ENCODE measurements at regions not wholly inside any gene's neighbourhood (a gene's known extent, or its start where the extent isn't known, plus 50 kb on each side); places are given as distances from the start of the nearest gene placed in this dataset.
A peak's percentile ranks its signal among the peaks of the same experiment; 100 is the strongest.

DNA sequence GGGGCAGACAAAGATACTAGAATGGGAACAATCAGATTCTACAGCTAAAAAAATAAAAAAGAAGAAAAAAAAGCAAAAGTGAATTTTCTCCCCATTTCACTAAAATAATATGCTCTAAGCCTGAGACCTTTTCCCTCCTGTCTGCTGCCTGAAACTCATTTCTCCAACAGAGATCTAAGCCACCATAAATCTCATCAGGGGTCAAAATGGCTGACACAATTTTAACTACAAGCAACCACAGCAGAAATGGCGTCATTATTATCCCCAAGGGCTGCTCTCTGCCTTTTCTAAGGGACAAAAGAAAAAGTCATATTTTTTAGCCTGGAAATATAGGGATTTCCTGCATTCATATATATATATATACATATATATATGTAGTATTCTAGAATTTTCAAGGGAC, 183.7 kb upstream of the CAMK1G start:
- H3K4me1 ChIP-seq (ENCODE audit: control insufficient read depth, insufficient read depth, low read length) = peaks cover 3% of the 10 kb centered on the region

GRCh38 chr1:209400351-209401220, 182.9 kb upstream of the CAMK1G start:
- Histone ChIP-seq H3K27me3 (ENCODE audit: control insufficient read depth, insufficient read depth, low read length) (no peaks in the 10 kb centered on the region), H3K36me3 (ENCODE audit: control insufficient read depth, insufficient read depth, low read length) (no peaks in the 10 kb centered on the region), H3K27ac (ENCODE audit: low read depth, low read length) (no peak overlapping the region), H3K4me3 (ENCODE audit: low read depth, low read length) (no peak overlapping the region), H3K4me1 (ENCODE audit: control insufficient read depth, insufficient read depth, low read length) (peaks cover 3% of the 10 kb centered on the region), H3K9me3 (ENCODE audit: control insufficient read depth, insufficient read depth, low read length) (no peaks in the 10 kb centered on the region)
- 87% methylated on average over 5 of the region's 7 CpGs for WGBS (ENCODE audit: insufficient coverage)
- no peak for DNase-seq (ENCODE audit: low read depth in 4 of 6, low spot score in 6 of 6)

More for the DNA sequence above, 183.7 kb upstream of the CAMK1G start:
- Histone ChIP-seq H3K27me3 (ENCODE audit: control insufficient read depth, insufficient read depth, low read length) (no peaks in the 10 kb centered on the region), H3K9me3 (ENCODE audit: control insufficient read depth, insufficient read depth, low read length) (no peaks in the 10 kb centered on the region), H3K27ac (ENCODE audit: low read depth, low read length) (no peak overlapping the region), H3K4me3 (ENCODE audit: low read depth, low read length) (no peak overlapping the region), H3K36me3 (ENCODE audit: control insufficient read depth, insufficient read depth, low read length) (no peaks in the 10 kb centered on the region)
- WGBS (ENCODE audit: insufficient coverage) = no CpG with 5 or more reads among the region's 1 CpG
- peak in 1 of 6 donors; percentile 35 for DNase-seq (ENCODE audit: low read depth in 4 of 6, low spot score in 6 of 6)

DNA sequence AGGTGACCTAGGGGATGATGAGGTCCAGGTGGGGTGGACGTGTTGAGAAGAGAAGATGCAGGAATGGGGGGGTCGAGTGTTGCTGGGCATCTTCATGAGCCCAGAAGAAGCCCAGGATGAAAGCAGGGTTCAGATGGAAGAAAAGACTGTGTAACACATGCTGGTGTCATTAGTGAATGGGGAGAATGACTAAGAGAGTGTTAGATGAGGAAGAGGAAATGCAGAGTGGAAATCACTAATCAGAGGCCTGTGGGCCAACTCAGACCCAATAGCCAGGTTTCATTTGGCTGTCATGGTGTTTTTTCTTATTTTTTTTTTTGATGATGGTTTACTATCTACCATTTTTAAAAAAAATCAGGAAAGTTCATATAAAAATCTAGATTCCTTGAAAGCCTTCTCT, 180.8 kb upstream of the CAMK1G start:
- 84% methylated on average over 2 of the region's 2 CpGs for WGBS (ENCODE audit: insufficient coverage)
- H3K9me3 ChIP-seq (ENCODE audit: control insufficient read depth, insufficient read depth, low read length) = no peaks in the 10 kb centered on the region
- H3K4me1 ChIP-seq (ENCODE audit: control insufficient read depth, insufficient read depth, low read length) = peaks cover 3% of the 10 kb centered on the region
- no peaks in the 10 kb centered on the region for H3K27me3 ChIP-seq (ENCODE audit: control insufficient read depth, insufficient read depth, low read length)
- no peaks in the 10 kb centered on the region for H3K36me3 ChIP-seq (ENCODE audit: control insufficient read depth, insufficient read depth, low read length)
- no peak for DNase-seq (ENCODE audit: low read depth in 4 of 6, low spot score in 6 of 6)
- no peak overlapping the region for H3K27ac ChIP-seq (ENCODE audit: low read depth, low read length)
- H3K4me3 ChIP-seq (ENCODE audit: low read depth, low read length) = no peak overlapping the region

GRCh38 chr1:209403921-209404320, 179.6 kb upstream of the CAMK1G start:
- WGBS (ENCODE audit: insufficient coverage) = 97% methylated on average over 3 of the region's 7 CpGs
- Histone ChIP-seq H3K9me3 (ENCODE audit: control insufficient read depth, insufficient read depth, low read length) (no peaks in the 10 kb centered on the region), H3K4me1 (ENCODE audit: control insufficient read depth, insufficient read depth, low read length) (no peaks in the 10 kb centered on the region), H3K27me3 (ENCODE audit: control insufficient read depth, insufficient read depth, low read length) (no peaks in the 10 kb centered on the region), H3K27ac (ENCODE audit: low read depth, low read length) (no peak overlapping the region), H3K4me3 (ENCODE audit: low read depth, low read length) (no peak overlapping the region), H3K36me3 (ENCODE audit: control insufficient read depth, insufficient read depth, low read length) (no peaks in the 10 kb centered on the region)
- DNase-seq (ENCODE audit: low read depth in 4 of 6, low spot score in 6 of 6) = no peak

DNA sequence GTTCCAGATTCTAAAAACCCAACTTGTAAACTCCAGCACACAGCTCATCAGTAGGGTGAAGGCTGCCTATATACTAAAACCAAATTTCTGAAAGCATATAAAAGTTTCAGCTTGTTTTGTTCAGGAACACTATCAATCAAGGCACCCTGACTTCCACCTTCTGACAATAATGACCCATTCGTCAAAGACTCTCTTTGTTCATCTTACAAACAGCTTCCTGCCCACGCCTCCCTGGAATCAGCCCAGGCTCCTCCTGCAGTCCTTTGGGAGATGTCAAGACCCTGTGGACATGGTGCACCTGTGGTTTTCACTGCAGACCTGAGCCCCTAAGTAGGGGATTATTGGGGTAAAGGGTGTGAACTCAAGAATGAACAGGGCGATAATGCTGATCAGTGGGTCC, 178.9 kb upstream of the CAMK1G start:
- WGBS (ENCODE audit: insufficient coverage) = 14% methylated on average over 1 of the region's 3 CpGs
- no peaks in the 10 kb centered on the region for H3K36me3 ChIP-seq (ENCODE audit: control insufficient read depth, insufficient read depth, low read length)
- H3K27ac ChIP-seq (ENCODE audit: low read depth, low read length) = no peak overlapping the region
- H3K9me3 ChIP-seq (ENCODE audit: control insufficient read depth, insufficient read depth, low read length) = no peaks in the 10 kb centered on the region
- H3K4me1 ChIP-seq (ENCODE audit: control insufficient read depth, insufficient read depth, low read length) = no peaks in the 10 kb centered on the region
- H3K27me3 ChIP-seq (ENCODE audit: control insufficient read depth, insufficient read depth, low read length) = no peaks in the 10 kb centered on the region
- no peak overlapping the region for H3K4me3 ChIP-seq (ENCODE audit: low read depth, low read length)
- no peak for DNase-seq (ENCODE audit: low read depth in 4 of 6, low spot score in 6 of 6)

DNA sequence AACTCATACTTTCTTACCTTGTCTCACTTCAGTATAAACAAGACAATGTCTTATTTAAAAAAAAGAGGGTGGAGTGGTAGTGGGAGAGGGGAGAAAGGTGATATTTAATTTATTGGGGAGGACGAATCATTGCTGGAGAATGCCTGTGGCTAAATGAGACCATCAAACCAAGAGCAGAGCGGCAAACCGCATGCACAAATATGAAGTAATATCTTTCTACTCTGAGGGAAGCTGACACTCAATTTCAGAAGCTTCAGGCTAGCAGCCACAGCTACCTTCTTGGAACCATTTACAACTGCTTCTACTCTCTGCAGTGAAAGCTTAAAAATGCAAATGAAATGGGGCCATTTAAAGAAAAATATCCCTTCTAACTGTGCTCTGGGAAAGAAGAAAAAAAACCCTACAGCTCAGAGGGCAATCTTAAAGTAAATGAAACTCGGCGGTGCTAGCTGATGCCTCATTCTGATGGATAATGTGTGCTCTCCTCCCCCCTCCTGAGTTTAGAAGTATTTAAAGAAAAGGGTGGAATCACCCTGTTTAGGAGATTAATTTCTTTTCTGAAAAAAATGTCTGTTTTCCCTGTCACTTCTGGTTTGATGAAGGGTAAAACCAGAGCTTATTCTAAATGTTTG, 178.2 kb upstream of the CAMK1G start:
- Histone ChIP-seq H3K27me3 (ENCODE audit: control insufficient read depth, insufficient read depth, low read length) (no peaks in the 10 kb centered on the region), H3K4me3 (ENCODE audit: low read depth, low read length) (no peak overlapping the region), H3K27ac (ENCODE audit: low read depth, low read length) (no peak overlapping the region), H3K4me1 (ENCODE audit: control insufficient read depth, insufficient read depth, low read length) (no peaks in the 10 kb centered on the region), H3K36me3 (ENCODE audit: control insufficient read depth, insufficient read depth, low read length) (no peaks in the 10 kb centered on the region), H3K9me3 (ENCODE audit: control insufficient read depth, insufficient read depth, low read length) (no peaks in the 10 kb centered on the region)
- peak in 2 of 6 donors; percentile 29 to 82 for DNase-seq (ENCODE audit: low read depth in 4 of 6, low spot score in 6 of 6)
- 17% methylated on average over 1 of the region's 5 CpGs for WGBS (ENCODE audit: insufficient coverage)

GRCh38 chr1:209406168-209406567, 177.3 kb upstream of the CAMK1G start:
- Histone ChIP-seq H3K9me3 (ENCODE audit: control insufficient read depth, insufficient read depth, low read length) (no peaks in the 10 kb centered on the region), H3K27ac (ENCODE audit: low read depth, low read length) (no peak overlapping the region), H3K4me1 (ENCODE audit: control insufficient read depth, insufficient read depth, low read length) (no peaks in the 10 kb centered on the region), H3K36me3 (ENCODE audit: control insufficient read depth, insufficient read depth, low read length) (no peaks in the 10 kb centered on the region), H3K27me3 (ENCODE audit: control insufficient read depth, insufficient read depth, low read length) (no peaks in the 10 kb centered on the region), H3K4me3 (ENCODE audit: low read depth, low read length) (no peak overlapping the region)
- no CpG with 5 or more reads among the region's 3 CpGs for WGBS (ENCODE audit: insufficient coverage)
- no peak for DNase-seq (ENCODE audit: low read depth in 4 of 6, low spot score in 6 of 6)

DNA sequence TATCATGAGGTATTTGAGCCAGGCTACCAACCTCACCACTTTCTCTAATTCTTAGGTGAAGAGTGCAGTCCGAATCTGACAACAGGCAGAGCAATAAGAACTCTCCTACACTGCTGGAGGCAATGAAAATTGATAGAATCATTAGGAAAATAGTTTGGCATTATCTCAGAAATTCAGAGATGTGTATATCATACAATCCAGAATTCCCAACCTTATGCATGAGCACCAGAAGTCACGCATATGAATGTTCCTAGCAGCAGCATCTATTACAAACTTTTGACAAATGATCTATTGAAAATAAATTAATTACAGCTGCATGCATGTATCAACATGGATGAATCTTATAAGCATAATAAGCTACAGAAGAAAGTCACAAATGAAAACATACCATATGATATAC, 176.9 kb upstream of the CAMK1G start:
- Histone ChIP-seq H3K9me3 (ENCODE audit: control insufficient read depth, insufficient read depth, low read length) (no peaks in the 10 kb centered on the region), H3K27me3 (ENCODE audit: control insufficient read depth, insufficient read depth, low read length) (no peaks in the 10 kb centered on the region), H3K4me1 (ENCODE audit: control insufficient read depth, insufficient read depth, low read length) (no peaks in the 10 kb centered on the region), H3K4me3 (ENCODE audit: low read depth, low read length) (no peak overlapping the region), H3K27ac (ENCODE audit: low read depth, low read length) (no peak overlapping the region), H3K36me3 (ENCODE audit: control insufficient read depth, insufficient read depth, low read length) (no peaks in the 10 kb centered on the region)
- WGBS (ENCODE audit: insufficient coverage) = no CpG with 5 or more reads among the region's 2 CpGs
- no peak for DNase-seq (ENCODE audit: low read depth in 4 of 6, low spot score in 6 of 6)

- WGBS (ENCODE audit: insufficient coverage) = no CpG with 5 or more reads among the region's 2 CpGs
- Histone ChIP-seq H3K27ac (ENCODE audit: low read depth, low read length) (no peak overlapping the region), H3K4me3 (ENCODE audit: low read depth, low read length) (no peak overlapping the region), H3K9me3 (ENCODE audit: control insufficient read depth, insufficient read depth, low read length) (no peaks in the 10 kb centered on the region), H3K4me1 (ENCODE audit: control insufficient read depth, insufficient read depth, low read length) (no peaks in the 10 kb centered on the region), H3K36me3 (ENCODE audit: control insufficient read depth, insufficient read depth, low read length) (no peaks in the 10 kb centered on the region), H3K27me3 (ENCODE audit: control insufficient read depth, insufficient read depth, low read length) (no peaks in the 10 kb centered on the region)
- no peak for DNase-seq (ENCODE audit: low read depth in 4 of 6, low spot score in 6 of 6)
These were observed 173.7 kb upstream of the CAMK1G start for GRCh38 chr1:209409780-209410179.

GRCh38 chr1:209411491-209411929, 172.0 kb upstream of the CAMK1G start:
- no peaks in the 10 kb centered on the region for H3K9me3 ChIP-seq (ENCODE audit: control insufficient read depth, insufficient read depth, low read length)
- H3K36me3 ChIP-seq (ENCODE audit: control insufficient read depth, insufficient read depth, low read length) = no peaks in the 10 kb centered on the region
- 38% methylated on average over 1 of the region's 3 CpGs for WGBS (ENCODE audit: insufficient coverage)
- DNase-seq (ENCODE audit: low read depth in 4 of 6, low spot score in 6 of 6) = peak in 1 of 6 donors; percentile 38
- no peaks in the 10 kb centered on the region for H3K4me1 ChIP-seq (ENCODE audit: control insufficient read depth, insufficient read depth, low read length)
- H3K4me3 ChIP-seq (ENCODE audit: low read depth, low read length) = no peak overlapping the region
- no peak overlapping the region for H3K27ac ChIP-seq (ENCODE audit: low read depth, low read length)
- no peaks in the 10 kb centered on the region for H3K27me3 ChIP-seq (ENCODE audit: control insufficient read depth, insufficient read depth, low read length)
